PC-3 (cell line): ENCODE measurements at regions not wholly inside any gene's neighbourhood (a gene's known extent, or its start where the extent isn't known, plus 50 kb on each side); places are given as distances from the start of the nearest gene placed in this dataset.

Experiments used
- ATAC-seq: fragments of 200-7000 bp; cut with Tn5 transposase; 2 replicates; pipeline ENCODE4 v1.9.1; 2020; ENCODE audit warnings: mild to moderate bottlenecking, moderate library complexity
- BruUV-seq: library from RNA; stranded (reverse); fragments of 400-500 nt; replicated peaks from 2 replicates; lab custom pipeline; 2021; lab: Mats Ljungman, UMichigan
- CTCF ChIA-PET: fragments of 300-600 bp; sonication (Branson Sonifier 250); formaldehyde crosslinking; loops from one replicate; lab custom pipeline; 2022; ENCODE audit warnings: antibody characterized with exemption; lab: Charles Lee
- POLR2A ChIA-PET: fragments of 300-600 bp; sonication (Branson Sonifier 250); formaldehyde crosslinking; loops from one replicate; lab custom pipeline; 2022; ENCODE audit warnings: antibody characterized with exemption; ENCODE audit not compliant: unreplicated experiment; lab: Charles Lee
- DNase-seq: peaks from one replicate; pipeline ENCODE4 v3.0.0-alpha.2; 2015
- H2AFZ ChIP-seq: fragments of 300-600 bp; sonication (generic); 2 replicates; pipeline ENCODE4 v1.6.0; 2016; ENCODE audit warnings: antibody characterized with exemption, low read length
- H3F3A ChIP-seq: fragments of 300-600 bp; sonication (generic); one replicate; pipeline ENCODE4 v1.6.0; 2017; ENCODE audit warnings: antibody characterized with exemption, low read length, control low read depth, mild to moderate bottlenecking; ENCODE audit not compliant: unreplicated experiment
- H3K27ac ChIP-seq: fragments of 300-600 bp; sonication (generic); 2 replicates; pipeline ENCODE4 v1.5.1; 2016; ENCODE audit warnings: mild to moderate bottlenecking, low read length
- H3K27me3 ChIP-seq: fragments of 300-600 bp; sonication (generic); 2 replicates; pipeline ENCODE4 v1.6.1; 2016; ENCODE audit warnings: low read length, mixed read lengths
- H3K36me3 ChIP-seq: fragments of 300-600 bp; sonication (generic); 2 replicates; pipeline ENCODE4 v1.6.1; 2016; ENCODE audit warnings: low read depth, mixed run types, low read length, mixed read lengths
- H3K4me1 ChIP-seq: fragments of 300-600 bp; sonication (generic); 2 replicates; pipeline ENCODE4 v1.5.1; 2016; ENCODE audit warnings: low read length; ENCODE audit not compliant: insufficient read depth
- H3K4me2 ChIP-seq: fragments of 300-600 bp; sonication (generic); 2 replicates; pipeline ENCODE4 v1.6.0; 2016; ENCODE audit warnings: low read length
- H3K4me3 ChIP-seq: fragments of 300-600 bp; sonication (generic); 2 replicates; pipeline ENCODE4 v1.5.1; 2016; ENCODE audit warnings: mild to moderate bottlenecking, low read length, mixed read lengths
- H3K79me2 ChIP-seq: fragments of 300-600 bp; sonication (generic); 2 replicates; pipeline ENCODE4 v1.6.1; 2017; ENCODE audit warnings: low read length, mixed read lengths
- H3K9ac ChIP-seq: fragments of 300-600 bp; sonication (generic); 2 replicates; pipeline ENCODE4 v1.6.0; 2016; ENCODE audit warnings: mild to moderate bottlenecking, low read length
- H3K9me2 ChIP-seq: fragments of 300-600 bp; sonication (generic); replicated peaks from 2 replicates; pipeline ENCODE4 v1.6.1; 2016; ENCODE audit warnings: mixed run types, low read length, mixed read lengths
- H3K9me3 ChIP-seq: fragments of 300-600 bp; sonication (generic); 2 replicates; pipeline ENCODE4 v1.6.1; 2016; ENCODE audit warnings: low read length, mixed read lengths
- H4K20me1 ChIP-seq: fragments of 300-600 bp; sonication (generic); 2 replicates; pipeline ENCODE4 v1.6.1; 2016; ENCODE audit warnings: low read length, mixed read lengths
- CTCF ChIP-seq: fragments of 300-600 bp; sonication (generic); conservative IDR thresholded peaks from 2 replicates; pipeline ENCODE4 v1.5.1; 2017; ENCODE audit warnings: antibody characterized with exemption, low read depth, mild to moderate bottlenecking, low read length
- EZH2 ChIP-seq: fragments of 300-600 bp; sonication (generic); IDR thresholded peaks from one replicate; pipeline ENCODE4 v1.6.1; 2017; ENCODE audit warnings: antibody characterized with exemption, mild to moderate bottlenecking, low read length; ENCODE audit not compliant: unreplicated experiment
- EZH2phosphoT487 ChIP-seq: fragments of 300-600 bp; sonication (generic); IDR thresholded peaks from 2 replicates; pipeline ENCODE4 v1.6.1; 2018; ENCODE audit warnings: mild to moderate bottlenecking, antibody characterized with exemption, low read length, borderline replicate concordance
- intact Hi-C: fragments of 100-400 bp; cut with micrococcal nuclease; formaldehyde crosslinking; loops from 2 replicates; pipeline ENCODE4 v1.9.0; 2023

GRCh38 chr12:95395696-95396095 lies 78.3 kb upstream of the METAP2 start:
- no peaks in the 10 kb centered on the region for H3K9me2 ChIP-seq
- H3K36me3 ChIP-seq, result peaks cover 7% of the 10 kb centered on the region; the same call in 1 of the 2 replicates
- H3K4me2 ChIP-seq, result no peak overlapping the region
- no peaks in the 10 kb centered on the region for H3F3A ChIP-seq
- no peaks in the 10 kb centered on the region for H4K20me1 ChIP-seq
- H3K4me1 ChIP-seq, result peaks cover 14% of the 10 kb centered on the region
- H3K9me3 ChIP-seq, result peaks cover 9% of the 10 kb centered on the region; the same call in 1 of the 2 replicates
- ChIA-PET CTCF (no interaction called here), POLR2A (no interaction called here)
- intact Hi-C loops, result no loop called here
- TF ChIP-seq EZH2phosphoT487, result no peak
- TF ChIP-seq EZH2, result no peak
- TF ChIP-seq CTCF, result no peak
- H3K27me3 ChIP-seq, result no peaks in the 10 kb centered on the region
- no peak for ATAC-seq
- H3K9ac ChIP-seq, result no peak overlapping the region
- H3K27ac ChIP-seq, result no peak overlapping the region
- H2AFZ ChIP-seq, result no peak overlapping the region
- no peak overlapping the region for H3K4me3 ChIP-seq
- no peaks in the 10 kb centered on the region for H3K79me2 ChIP-seq
- DNase-seq, result no peak
- BruUV-seq, result no TSS peak

- Histone ChIP-seq H3K9me3 (peaks cover 9% of the 10 kb centered on the region; the same call in 1 of the 2 replicates), H3K27me3 (no peaks in the 10 kb centered on the region), H3K9ac (no peak overlapping the region), H2AFZ (peak overlapping the region; percentile 24; the same call in 1 of the 2 replicates), H4K20me1 (no peaks in the 10 kb centered on the region), H3K9me2 (no peaks in the 10 kb centered on the region), H3K79me2 (no peaks in the 10 kb centered on the region), H3K4me1 (peaks cover 14% of the 10 kb centered on the region), H3K4me3 (no peak overlapping the region), H3K27ac (no peak overlapping the region), H3K36me3 (peaks cover 7% of the 10 kb centered on the region; the same call in 1 of the 2 replicates), H3K4me2 (peak overlapping the region; percentile 21; the same call in 1 of the 2 replicates), H3F3A (no peaks in the 10 kb centered on the region)
- DNase-seq (peak; percentile 78), ATAC-seq (peak; percentile 27; the same call in 1 of the 2 replicates)
- TF ChIP-seq CTCF (no peak), EZH2 (no peak), EZH2phosphoT487 (no peak)
- CTCF ChIA-PET, result no interaction called here
- intact Hi-C loops, result no loop called here
- POLR2A ChIA-PET, result no interaction called here
- no TSS peak for BruUV-seq
These were observed 77.0 kb upstream of the METAP2 start for GRCh38 chr12:95396849-95397468.

- Histone ChIP-seq H4K20me1 (no peaks in the 10 kb centered on the region), H2AFZ (no peak overlapping the region), H3K9ac (no peak overlapping the region), H3K9me3 (peaks cover 9% of the 10 kb centered on the region; the same call in 1 of the 2 replicates), H3K4me1 (peaks cover 14% of the 10 kb centered on the region), H3F3A (no peaks in the 10 kb centered on the region), H3K27ac (no peak overlapping the region), H3K4me2 (peak overlapping the region; percentile 21; the same call in 1 of the 2 replicates), H3K36me3 (peaks cover 7% of the 10 kb centered on the region; the same call in 1 of the 2 replicates), H3K4me3 (no peak overlapping the region), H3K9me2 (no peaks in the 10 kb centered on the region), H3K79me2 (no peaks in the 10 kb centered on the region), H3K27me3 (no peaks in the 10 kb centered on the region)
- ATAC-seq (no peak), DNase-seq (no peak)
- intact Hi-C loops, result no loop called here
- CTCF ChIA-PET, result no interaction called here
- POLR2A ChIA-PET, result no interaction called here
- BruUV-seq, result no TSS peak
- TF ChIP-seq CTCF (no peak), EZH2 (no peak), EZH2phosphoT487 (no peak)
These were observed 76.4 kb upstream of the METAP2 start for GRCh38 chr12:95397571-95397970.
